Endometrium (tissue), 2 donors: ENCODE measurements at regions not wholly inside any gene's neighbourhood (a gene's known extent, or its start where the extent isn't known, plus 50 kb on each side); places are given as distances from the start of the nearest gene placed in this dataset.

Source experiments
- FAIRE-seq: peaks from 2 replicates; lab custom pipeline; 2012; peaks lifted over from hg19 to GRCh38; lab: Jason Lieb, UNC
- donor health status: control.
- donor health status: control.

DNA sequence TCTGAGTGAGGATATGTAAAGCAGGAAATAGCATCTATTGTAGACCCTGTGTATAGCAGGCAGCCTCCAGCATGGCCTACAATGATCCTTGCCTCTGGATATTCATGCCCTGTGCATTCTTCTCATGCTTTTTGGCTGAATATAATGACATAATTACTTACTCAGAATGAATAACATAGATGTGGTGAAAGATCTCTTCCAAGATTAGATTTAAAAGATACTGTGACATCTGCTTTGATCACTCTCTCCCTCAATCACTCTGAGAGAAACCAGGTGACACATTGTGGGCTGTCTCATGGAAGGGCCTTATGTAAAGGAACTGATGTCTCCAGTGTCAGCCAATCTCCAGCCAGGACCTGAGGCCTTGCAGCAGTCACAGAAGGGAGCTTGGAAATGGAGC lies 376.7 kb downstream of the DNAH5 start:
- FAIRE-seq = no peak

- no peak for FAIRE-seq
Measured at GRCh38 chr5:13566871-13567339, 377.6 kb downstream of the DNAH5 start.

GRCh38 chr5:13558408-13558807 lies 386.1 kb downstream of the DNAH5 start:
- no peak for FAIRE-seq

DNA sequence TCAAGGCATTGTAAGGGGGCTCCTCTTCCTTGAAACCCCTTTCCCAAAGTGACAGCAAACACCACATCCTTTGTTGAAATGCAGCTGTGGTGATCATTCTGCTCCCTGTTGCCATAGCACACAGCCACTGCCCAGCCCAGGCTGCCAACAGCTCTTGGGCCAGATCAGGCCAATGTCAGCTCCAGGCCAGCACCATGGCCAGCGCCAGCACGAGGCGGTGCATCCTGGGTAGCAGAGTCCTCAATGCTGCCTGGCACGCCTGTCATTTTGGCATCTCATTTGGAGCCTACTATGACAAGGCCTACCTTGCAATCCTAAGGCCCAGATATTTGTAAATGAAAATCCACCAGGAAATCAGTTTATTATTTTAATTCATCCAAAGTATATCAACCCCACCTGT lies 390.6 kb downstream of the DNAH5 start:
- FAIRE-seq = no peak

- FAIRE-seq = no peak
Measured at GRCh38 chr5:13552361-13552760, 392.1 kb downstream of the DNAH5 start.

- no peak for FAIRE-seq
Measured at GRCh38 chr5:13551645-13552044, 392.8 kb downstream of the DNAH5 start.

GRCh38 chr5:13540168-13540750 lies 404.2 kb downstream of the DNAH5 start:
- no peak for FAIRE-seq

GRCh38 chr5:13536933-13537332 lies 407.6 kb downstream of the DNAH5 start:
- FAIRE-seq = no peak

DNA sequence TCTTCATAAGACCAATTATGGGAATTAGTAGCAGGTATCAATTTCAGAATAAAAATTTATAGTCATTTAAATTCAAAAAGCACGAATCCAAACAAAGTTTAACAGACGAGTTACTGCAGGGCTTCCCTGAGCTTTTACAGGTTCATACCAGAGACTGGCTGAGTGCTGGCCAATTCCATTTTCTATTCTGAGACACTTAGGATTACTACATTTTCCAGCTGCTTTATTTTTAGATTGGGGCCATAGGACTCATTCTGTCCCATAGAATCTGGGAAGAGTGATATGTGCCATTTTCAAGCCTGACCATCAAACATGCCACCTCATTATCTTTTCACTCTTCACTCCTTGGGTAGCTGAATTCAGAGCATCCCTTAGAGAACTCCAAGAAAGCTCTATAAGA lies 410.7 kb downstream of the DNAH5 start:
- no peak for FAIRE-seq

GRCh38 chr5:13529300-13529699 lies 415.2 kb downstream of the DNAH5 start:
- FAIRE-seq = no peak

DNA sequence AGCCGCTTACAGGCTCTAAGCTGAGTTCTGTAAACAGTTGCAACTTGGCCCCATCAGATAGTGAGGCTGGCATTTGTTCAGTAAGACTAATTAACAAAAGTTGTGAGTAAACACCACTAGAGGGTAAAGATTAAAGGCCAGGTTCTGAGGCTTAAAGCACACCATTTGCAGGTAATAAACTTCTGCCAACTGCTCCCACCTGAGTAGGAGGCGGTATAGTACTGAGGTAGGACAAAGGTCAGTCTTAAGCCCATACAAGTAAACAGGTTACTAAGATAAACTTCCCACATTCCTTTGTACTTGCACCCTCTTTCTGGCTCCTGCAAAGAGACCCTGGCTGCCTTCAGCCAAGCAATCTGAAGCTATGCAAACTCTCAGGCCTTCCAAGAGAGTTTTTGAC lies 419.6 kb downstream of the DNAH5 start:
- no peak for FAIRE-seq

DNA sequence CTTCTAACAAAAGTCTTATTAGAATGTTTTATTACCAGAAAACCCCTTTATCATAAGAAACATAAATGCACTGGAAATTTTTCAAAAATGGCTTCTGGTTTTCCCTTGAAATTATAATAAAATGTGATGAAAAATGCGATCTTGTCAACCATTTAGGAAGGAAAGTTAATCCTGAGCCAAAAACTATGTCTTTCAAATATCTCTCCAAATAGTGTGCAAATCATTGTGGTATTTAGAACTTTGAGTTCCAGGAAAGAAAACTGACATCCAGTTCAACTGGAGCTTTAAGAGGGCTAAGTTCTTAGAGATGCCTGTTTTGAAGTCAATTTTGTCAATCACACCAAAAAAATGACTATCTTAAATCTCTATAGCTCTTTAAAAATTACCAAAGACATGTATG lies 425.4 kb downstream of the DNAH5 start:
- no peak for FAIRE-seq

GRCh38 chr5:13516195-13516594 lies 428.3 kb downstream of the DNAH5 start:
- no peak for FAIRE-seq

- no peak for FAIRE-seq
Measured at GRCh38 chr5:13511442-13511841, 433.0 kb downstream of the DNAH5 start.

DNA sequence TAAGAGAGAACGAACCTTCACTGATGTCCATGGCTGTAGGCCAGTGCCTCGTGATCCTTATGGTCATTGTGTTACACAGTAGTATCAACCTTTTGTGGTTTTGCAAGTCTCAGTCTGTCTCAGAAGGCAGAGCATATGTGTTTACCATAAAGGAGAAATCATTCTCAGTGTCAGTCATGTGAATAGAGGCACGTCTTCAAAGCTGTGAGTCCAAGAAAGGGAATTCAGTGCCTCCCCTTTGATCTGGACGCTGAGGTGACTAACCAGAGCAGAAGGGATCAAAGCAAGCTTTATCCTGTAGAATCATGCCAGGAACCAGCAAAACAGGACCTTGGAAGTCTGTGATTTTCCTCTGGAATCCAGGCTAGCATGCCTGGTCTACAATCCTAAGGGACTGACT lies 433.9 kb downstream of the DNAH5 start:
- no peak for FAIRE-seq

- no peak for FAIRE-seq
Measured at GRCh38 chr5:13508559-13508958, 435.9 kb downstream of the DNAH5 start.

DNA sequence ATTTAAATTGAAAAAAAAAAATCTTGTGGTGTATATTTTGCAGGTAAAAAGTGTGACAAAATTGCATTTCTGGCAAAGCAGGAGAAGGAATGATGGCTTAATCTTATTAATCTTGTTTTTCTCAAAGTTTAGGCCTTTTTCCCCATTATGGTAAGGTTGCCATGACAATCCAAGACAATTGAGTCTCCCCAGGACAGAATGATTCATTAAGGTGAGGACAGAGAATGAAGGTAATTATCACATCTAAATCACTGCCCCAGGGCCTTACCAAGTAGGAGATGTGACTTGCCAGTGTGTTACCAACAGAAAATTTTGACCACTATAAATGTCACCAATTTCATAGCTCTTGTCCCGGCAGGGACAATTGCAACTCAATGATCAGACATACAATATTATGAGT lies 439.2 kb downstream of the DNAH5 start:
- no peak for FAIRE-seq

- FAIRE-seq = no peak
Measured at GRCh38 chr5:13503017-13503416, 441.5 kb downstream of the DNAH5 start.

DNA sequence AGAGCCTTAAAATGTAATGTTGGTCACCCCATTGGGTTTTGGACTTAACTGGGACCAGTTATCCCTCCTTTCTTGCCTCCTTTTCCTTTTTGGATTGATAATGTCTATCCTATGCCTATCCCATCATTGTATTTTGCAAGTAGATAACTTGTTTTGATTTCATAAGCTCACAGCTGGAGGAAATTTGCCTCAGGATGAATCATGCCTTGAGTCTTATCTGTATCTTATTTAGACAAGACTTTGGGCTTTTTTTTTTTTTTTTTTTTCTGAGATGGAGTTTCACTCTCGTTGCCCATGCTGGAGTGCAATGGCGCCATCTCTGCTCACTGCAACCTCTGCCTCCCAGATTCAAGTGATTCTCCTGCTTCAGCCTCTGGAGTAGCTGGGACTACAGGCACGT lies 443.3 kb downstream of the DNAH5 start:
- no peak for FAIRE-seq

DNA sequence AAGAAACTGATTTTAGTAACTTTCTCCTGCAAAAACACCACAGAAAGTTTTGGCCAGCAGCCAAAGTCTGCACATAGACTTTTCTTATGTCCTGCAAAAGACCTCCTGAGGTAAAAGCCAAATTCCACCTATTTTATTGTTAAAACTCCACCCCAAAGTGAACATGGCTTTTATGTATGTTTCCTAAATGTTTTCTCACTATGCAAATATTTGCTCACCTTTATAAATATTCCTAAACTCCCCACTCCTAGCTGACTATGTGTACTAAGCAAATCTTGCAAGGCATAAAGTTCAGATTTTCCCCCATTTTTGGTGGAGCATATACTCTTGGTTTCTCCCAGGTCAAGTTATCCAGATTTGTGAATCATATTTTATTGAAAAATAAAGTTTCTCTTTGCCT lies 446.2 kb downstream of the DNAH5 start:
- no peak for FAIRE-seq

DNA sequence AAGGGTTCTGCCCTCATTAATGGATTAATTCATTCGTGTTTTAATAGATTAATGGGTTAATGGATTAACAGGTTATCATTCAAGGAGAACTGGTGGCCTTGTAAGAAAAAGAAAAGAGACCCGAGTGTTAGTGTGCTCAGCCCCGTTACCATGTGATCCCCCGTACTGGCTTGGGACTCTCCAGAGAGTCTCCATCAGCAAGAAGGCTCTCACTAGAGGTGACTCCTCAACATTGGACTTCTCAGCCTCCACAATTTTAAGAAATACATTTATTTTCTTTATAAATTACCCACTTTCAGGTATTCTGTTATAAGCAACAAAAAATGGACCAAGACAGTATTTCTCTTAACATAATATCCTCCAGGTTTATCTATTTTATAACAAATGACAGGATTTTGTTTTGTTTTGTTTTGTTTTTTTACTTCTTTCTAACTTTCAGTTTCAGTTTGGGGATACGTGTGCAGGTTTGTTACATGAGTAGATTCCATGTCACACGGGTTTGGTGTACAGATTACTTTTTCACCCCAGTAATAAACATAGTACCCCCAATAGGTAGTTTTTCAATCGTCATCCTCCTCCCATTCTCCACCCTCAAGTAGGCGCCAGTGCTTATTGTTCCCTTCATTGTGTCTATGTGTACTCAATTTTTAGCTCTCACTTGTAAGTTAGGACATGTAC lies 456.1 kb downstream of the DNAH5 start:
- FAIRE-seq = no peak

- FAIRE-seq = no peak
Measured at GRCh38 chr5:13480834-13481233, 463.7 kb downstream of the DNAH5 start.

GRCh38 chr5:13478831-13479465 lies 465.5 kb downstream of the DNAH5 start:
- FAIRE-seq = no peak
